ENCODE measurements at regions not wholly inside any gene's neighbourhood (a gene's known extent, or its start where the extent isn't known, plus 50 kb on each side); places are given as distances from the start of the nearest gene placed in this dataset.

GRCh38 chr11:92753161-92753560 lies 216.3 kb upstream of the MTNR1B start:
- Mint-ChIP-seq H3K4me1 (no peaks in the 10 kb centered on the region), H3K27me3 (ENCODE audit: low read depth in 2 of 2) (no peaks in the 10 kb centered on the region), H3K27ac (no peak overlapping the region), H3K9me3 (peaks cover 3 to 7% of the 10 kb centered on the region in 2 donors), H3K36me3 (no peaks in the 10 kb centered on the region), H3K4me3 (no peak overlapping the region)
- intact Hi-C loops (cut with micrococcal nuclease) = no loop called here
- Histone ChIP-seq H3K9me3 (ENCODE audit: control insufficient read depth, insufficient read depth, low read length) (no peaks in the 10 kb centered on the region), H3K27ac (ENCODE audit: low read length) (no peak overlapping the region), H3K4me3 (ENCODE audit: low read length) (no peak overlapping the region), H3K4me1 (ENCODE audit: control insufficient read depth, insufficient read depth, low read length) (no peaks in the 10 kb centered on the region), H3K36me3 (ENCODE audit: control insufficient read depth, insufficient read depth, low read length) (no peaks in the 10 kb centered on the region), H3K27me3 (ENCODE audit: control insufficient read depth, insufficient read depth, low read length) (no peaks in the 10 kb centered on the region)
- 69% methylated on average over 3 of the region's 3 CpGs for WGBS (ENCODE audit: insufficient coverage)
- TF ChIP-seq, protein P1, sequence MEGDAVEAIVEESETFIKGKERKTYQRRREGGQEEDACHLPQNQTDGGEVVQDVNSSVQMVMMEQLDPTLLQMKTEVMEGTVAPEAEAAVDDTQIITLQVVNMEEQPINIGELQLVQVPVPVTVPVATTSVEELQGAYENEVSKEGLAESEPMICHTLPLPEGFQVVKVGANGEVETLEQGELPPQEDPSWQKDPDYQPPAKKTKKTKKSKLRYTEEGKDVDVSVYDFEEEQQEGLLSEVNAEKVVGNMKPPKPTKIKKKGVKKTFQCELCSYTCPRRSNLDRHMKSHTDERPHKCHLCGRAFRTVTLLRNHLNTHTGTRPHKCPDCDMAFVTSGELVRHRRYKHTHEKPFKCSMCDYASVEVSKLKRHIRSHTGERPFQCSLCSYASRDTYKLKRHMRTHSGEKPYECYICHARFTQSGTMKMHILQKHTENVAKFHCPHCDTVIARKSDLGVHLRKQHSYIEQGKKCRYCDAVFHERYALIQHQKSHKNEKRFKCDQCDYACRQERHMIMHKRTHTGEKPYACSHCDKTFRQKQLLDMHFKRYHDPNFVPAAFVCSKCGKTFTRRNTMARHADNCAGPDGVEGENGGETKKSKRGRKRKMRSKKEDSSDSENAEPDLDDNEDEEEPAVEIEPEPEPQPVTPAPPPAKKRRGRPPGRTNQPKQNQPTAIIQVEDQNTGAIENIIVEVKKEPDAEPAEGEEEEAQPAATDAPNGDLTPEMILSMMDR (IDR thresholded peaks at IDR 0.05) = no peak
- ATAC-seq (no peak), DNase-seq (no peak)

DNA sequence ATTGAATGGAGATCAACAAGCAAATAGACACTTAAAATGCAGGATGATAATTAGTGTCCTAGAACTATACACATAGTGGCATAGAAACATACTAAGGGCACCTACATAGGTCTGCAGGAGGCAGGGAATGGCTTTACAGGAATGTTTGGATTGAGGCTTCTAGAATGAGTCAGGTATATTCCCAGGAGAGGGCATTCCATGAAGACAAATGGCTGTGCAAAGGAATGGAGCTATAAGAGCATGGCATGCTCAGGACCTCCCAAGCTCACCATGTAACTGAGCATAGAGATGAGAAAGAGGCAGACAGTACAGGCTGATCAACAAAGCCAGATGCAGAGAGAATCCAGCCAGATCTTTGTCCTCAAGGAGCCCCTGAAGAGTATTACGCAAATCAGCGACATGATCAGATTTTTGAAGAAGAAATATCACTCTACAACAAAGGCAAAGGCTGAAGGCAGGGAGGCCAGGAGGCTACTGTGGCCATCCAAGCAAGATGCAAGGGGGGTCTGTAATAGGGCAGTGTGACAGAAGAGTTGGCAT lies 211.1 kb upstream of the MTNR1B start:
- Histone ChIP-seq H3K36me3 (ENCODE audit: control insufficient read depth, insufficient read depth, low read length) (no peaks in the 10 kb centered on the region), H3K9me3 (ENCODE audit: control insufficient read depth, insufficient read depth, low read length) (no peaks in the 10 kb centered on the region), H3K4me1 (ENCODE audit: control insufficient read depth, insufficient read depth, low read length) (no peaks in the 10 kb centered on the region), H3K27me3 (ENCODE audit: control insufficient read depth, insufficient read depth, low read length) (no peaks in the 10 kb centered on the region), H3K27ac (ENCODE audit: low read length) (no peak overlapping the region), H3K4me3 (ENCODE audit: low read length) (no peak overlapping the region)
- Mint-ChIP-seq H3K36me3 (no peaks in the 10 kb centered on the region), H3K27ac (no peak overlapping the region), H3K4me3 (no peak overlapping the region), H3K9me3 (peaks cover 0 to 5% of the 10 kb centered on the region in 2 donors), H3K27me3 (ENCODE audit: low read depth in 2 of 2) (no peaks in the 10 kb centered on the region), H3K4me1 (no peaks in the 10 kb centered on the region)
- DNase-seq (no peak), ATAC-seq (no peak)
- 100% methylated on average over 2 of the region's 2 CpGs for WGBS (ENCODE audit: insufficient coverage)
- TF ChIP-seq, protein P1 (IDR thresholded peaks at IDR 0.05) = no peak
- intact Hi-C loops (cut with micrococcal nuclease) = no loop called here

GRCh38 chr11:92759571-92760214 lies 209.8 kb upstream of the MTNR1B start:
- intact Hi-C loops (cut with micrococcal nuclease) = no loop called here

More at GRCh38 chr11:92759571-92760214, 209.8 kb upstream of the MTNR1B start:
- Histone ChIP-seq H3K9me3 (ENCODE audit: control insufficient read depth, insufficient read depth, low read length) (no peaks in the 10 kb centered on the region), H3K4me1 (ENCODE audit: control insufficient read depth, insufficient read depth, low read length) (no peaks in the 10 kb centered on the region), H3K27me3 (ENCODE audit: control insufficient read depth, insufficient read depth, low read length) (no peaks in the 10 kb centered on the region), H3K27ac (ENCODE audit: low read length) (no peak overlapping the region), H3K36me3 (ENCODE audit: control insufficient read depth, insufficient read depth, low read length) (no peaks in the 10 kb centered on the region), H3K4me3 (ENCODE audit: low read length) (no peak overlapping the region)
- H3K4me3 Mint-ChIP-seq = no peak overlapping the region
- no peak overlapping the region for H3K27ac Mint-ChIP-seq
- no peaks in the 10 kb centered on the region for H3K4me1 Mint-ChIP-seq
- TF ChIP-seq, protein P1 (IDR thresholded peaks at IDR 0.05) = no peak
- WGBS (ENCODE audit: insufficient coverage) = 83% methylated on average over 8 of the region's 8 CpGs
- DNase-seq (no peak), ATAC-seq (no peak)
- H3K36me3 Mint-ChIP-seq = no peaks in the 10 kb centered on the region
- H3K27me3 Mint-ChIP-seq (ENCODE audit: low read depth in 2 of 2) = peaks cover 0 to 5% of the 10 kb centered on the region in 2 donors
- H3K9me3 Mint-ChIP-seq = peaks cover 0 to 6% of the 10 kb centered on the region in 2 donors
